Astrocyte of the cerebellum (primary cell): ENCODE measurements at regions not wholly inside any gene's neighbourhood (a gene's known extent, or its start where the extent isn't known, plus 50 kb on each side); places are given as distances from the start of the nearest gene placed in this dataset.
"Not testable (repeated sequence)": the region's sequence is repeated elsewhere in the genome, so short reads cannot be mapped to it uniquely, and the experiment has no call there.

Experiments
- DNase-seq: peaks from one replicate; pipeline ENCODE4 v3.0.0-alpha.2; 2011; ENCODE audit warnings: low read depth
- H3K4me3 ChIP-seq: 2 replicates; pipeline ENCODE4 v1.5.1; 2011; ENCODE audit warnings: mild to moderate bottlenecking, low read depth, low read length, moderate library complexity
- CTCF ChIP-seq: IDR thresholded peaks from 2 replicates; pipeline ENCODE4 v1.5.1; 2012; ENCODE audit warnings: low read length, low read depth, moderate library complexity, mild to moderate bottlenecking; ENCODE audit errors: missing control alignments
- in situ Hi-C: cut with HindIII; loops from 2 replicates; pipeline ENCODE4 v1.10.0; 2017; ENCODE audit warnings: low sequenced_read_pairs

- in situ Hi-C loops = no loop called here
- no peak overlapping the region for H3K4me3 ChIP-seq
- no peak for DNase-seq
- TF ChIP-seq CTCF = no peak
Observed at GRCh38 chr15:39031596-39031995, 467.0 kb upstream of the RASGRP1 start.

DNA sequence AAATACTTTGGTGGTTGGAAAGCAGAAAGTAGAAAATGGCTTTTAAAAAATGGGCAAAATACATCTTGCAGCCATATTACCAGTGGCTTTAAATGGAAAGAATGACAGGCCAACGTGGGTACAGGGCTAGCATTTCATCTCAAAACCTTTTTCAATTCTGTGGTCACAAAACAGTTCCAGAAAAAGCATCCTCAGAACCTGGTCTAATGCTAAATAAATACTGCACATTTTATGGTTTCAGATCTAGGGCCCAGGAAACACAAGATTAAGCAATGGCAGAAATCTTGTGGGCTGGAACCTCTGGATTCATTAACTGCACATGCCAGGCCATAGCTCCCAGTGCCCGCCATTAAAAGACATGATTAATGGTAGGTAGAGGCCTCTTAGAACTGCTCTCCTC, 470.2 kb upstream of the RASGRP1 start:
- H3K4me3 ChIP-seq = no peak overlapping the region
- DNase-seq = no peak
- in situ Hi-C loops = no loop called here
- TF ChIP-seq CTCF = no peak

GRCh38 chr15:39037611-39038010, 473.0 kb upstream of the RASGRP1 start:
- in situ Hi-C loops, DNase-seq: not testable (repeated sequence)

DNA sequence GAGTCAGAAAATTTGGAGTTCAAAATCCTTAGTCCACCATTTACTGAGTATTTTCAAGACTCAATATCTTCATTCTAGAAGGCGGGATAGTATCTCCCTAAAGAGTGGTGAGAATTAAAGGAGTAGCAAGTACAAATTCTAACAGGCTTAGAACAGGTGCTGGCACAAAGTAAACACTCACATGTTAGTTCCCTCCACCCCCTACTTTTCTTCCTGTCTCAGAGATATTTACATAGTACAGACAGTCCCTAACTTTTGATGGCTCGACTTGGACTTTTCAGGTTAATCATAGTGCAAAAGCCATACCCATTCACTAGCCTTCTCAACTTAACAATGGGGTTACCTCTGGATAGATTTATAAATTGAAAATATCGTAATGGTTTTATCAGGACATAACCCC, 476.2 kb upstream of the RASGRP1 start:
- TF ChIP-seq CTCF = no peak
- no peak for DNase-seq
- in situ Hi-C loops = loop anchor here (5.0 kb wide), 1 partner anchor 49 kb away; no protein-coding TSS in a partner anchor
- no peak overlapping the region for H3K4me3 ChIP-seq

More at GRCh38 chr15:39037611-39038010, 473.0 kb upstream of the RASGRP1 start:
- H3K4me3 ChIP-seq = not testable (repeated sequence)

DNA sequence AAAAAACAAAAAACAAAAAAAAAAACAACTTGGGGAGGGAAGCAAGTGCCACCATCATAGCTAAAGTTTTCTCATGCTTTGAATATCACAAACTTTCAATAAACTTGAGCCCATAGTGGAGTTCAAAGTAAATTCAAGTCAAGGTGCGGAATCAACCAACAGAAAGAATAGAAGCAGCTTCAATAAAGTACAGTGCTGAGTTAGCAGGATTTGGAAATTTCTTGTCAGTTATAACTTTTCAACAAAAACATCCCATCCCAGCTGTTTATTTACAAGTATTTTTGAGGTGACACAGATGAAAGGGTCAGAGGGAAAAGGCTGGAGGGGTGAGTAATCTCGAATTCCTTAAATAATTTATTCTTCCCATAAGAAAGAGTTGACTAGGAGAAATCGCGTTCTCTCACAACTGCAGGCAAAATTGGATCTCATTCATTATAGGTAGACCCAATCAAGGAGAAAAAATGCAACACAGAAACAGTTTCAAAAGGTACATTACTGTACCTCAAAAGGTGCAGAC, 477.4 kb upstream of the RASGRP1 start:
- H3K4me3 ChIP-seq = no peak overlapping the region
- DNase-seq = no peak
- in situ Hi-C loops = loop anchor here (5.0 kb wide), 1 partner anchor 50 kb away; no protein-coding TSS in a partner anchor
- no peak for TF ChIP-seq CTCF

DNA sequence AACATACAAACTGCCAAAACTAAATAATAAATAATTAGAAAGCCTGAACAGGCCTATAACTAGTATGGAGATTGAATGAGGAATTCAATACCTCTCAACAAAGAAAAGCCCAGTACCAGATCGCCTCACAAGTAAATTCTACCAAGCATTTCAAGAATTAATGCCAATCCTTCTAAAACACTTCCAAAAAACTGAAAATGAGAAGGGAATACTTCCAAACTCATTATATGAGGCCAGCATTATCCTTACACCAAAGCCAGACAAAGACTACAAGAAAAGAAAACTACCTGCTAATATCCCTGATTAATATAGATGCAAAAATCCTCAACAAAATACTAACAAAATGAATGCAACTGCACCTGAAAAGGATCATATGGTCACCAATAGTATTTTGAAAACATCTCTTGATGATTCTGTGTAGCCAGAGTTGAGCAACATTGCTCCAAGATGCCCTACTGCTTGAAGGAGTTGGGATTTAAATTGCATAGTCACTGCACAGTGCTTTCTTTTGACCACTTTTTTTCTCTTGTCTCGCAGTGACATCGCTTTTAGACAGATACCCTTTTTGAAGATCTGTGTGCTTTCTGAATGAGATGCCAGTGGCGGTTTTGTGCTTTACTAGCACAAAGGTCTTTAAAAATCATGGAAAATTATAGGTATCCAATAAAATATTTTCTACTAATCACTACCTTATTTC, 487.2 kb upstream of the RASGRP1 start:
- in situ Hi-C loops = no loop called here

More for the DNA sequence above, 487.2 kb upstream of the RASGRP1 start:
- H3K4me3 ChIP-seq = no peak overlapping the region
- TF ChIP-seq CTCF = no peak
- DNase-seq = no peak
